Gastroesophageal sphincter (tissue), 4 donors: ENCODE measurements at regions not wholly inside any gene's neighbourhood (a gene's known extent, or its start where the extent isn't known, plus 50 kb on each side); places are given as distances from the start of the nearest gene placed in this dataset.

Experiments used
- ATAC-seq: fragments of 150-250 bp; one replicate; pipeline ENCODE4 v1.9.1; 2016; ENCODE audit warnings: mild to moderate bottlenecking, moderate library complexity
- H3K27ac ChIP-seq, 4 donors: fragments of 200-600 bp; sonication (generic) in 3 of 4; 1 replicate in 3 of 4; 2 replicates in 1 of 4; pipeline ENCODE4 v1.5.1; 2016 to 2019
- H3K27me3 ChIP-seq: fragments of 200-600 bp; sonication (generic); one replicate; pipeline ENCODE4 v1.5.1; 2019
- H3K36me3 ChIP-seq, 2 donors: fragments of 200-600 bp; sonication (generic); one replicate each; pipeline ENCODE4 v1.5.1; 2019; ENCODE audit warnings: control low read depth in 1 of 2
- H3K4me1 ChIP-seq, 3 donors: fragments of 200-600 bp; sonication (generic); 1 replicate in 2 of 3; 2 replicates in 1 of 3; pipeline ENCODE4 v1.5.1; 2016 to 2019; ENCODE audit warnings: control low read depth in 2 of 3
- H3K4me3 ChIP-seq, 2 donors: fragments of 200-600 bp; sonication (generic); one replicate each; pipeline ENCODE4 v1.5.1; 2019; ENCODE audit warnings: mild to moderate bottlenecking in 1 of 2, moderate library complexity in 1 of 2
- H3K9me3 ChIP-seq, 3 donors: fragments of 200-600 bp; sonication (generic); one replicate each; pipeline ENCODE4 v1.5.1; 2017 to 2019; ENCODE audit warnings: control low read depth in 2 of 3
- EP300 ChIP-seq: sonication (generic); formaldehyde crosslinking; IDR thresholded peaks from one replicate; pipeline ENCODE4 v1.6.1; 2017; ENCODE audit warnings: antibody characterized with exemption, mild to moderate bottlenecking
- POLR2A ChIP-seq, 2 donors: fragments of 450-650 bp; IDR thresholded peaks; one replicate each; pipeline ENCODE4 v1.6.1; 2017; ENCODE audit warnings: antibody characterized with exemption in 2 of 2, mild to moderate bottlenecking in 2 of 2, moderate library complexity in 1 of 2
- POLR2AphosphoS5 ChIP-seq: sonication (generic); formaldehyde crosslinking; IDR thresholded peaks from one replicate; pipeline ENCODE4 v1.6.1; 2017; ENCODE audit warnings: antibody characterized with exemption
- WGBS, 2 donors: methylation state at CpG; one replicate each; pipeline ENCODE4 v1.1.5; 2018; ENCODE audit warnings: low coverage in 1 of 2; 5-methylcytosine and 5-hydroxymethylcytosine counted together
- TF ChIP-seq, protein P1 (sequence below), 4 experiments: fragments of 200-600 bp in 2 of 4; fragments of 450-650 bp in 2 of 4; sonication (generic) in 1 of 4; IDR thresholded peaks; one replicate each; pipeline ENCODE4 v1.5.1; 2017 to 2019; ENCODE audit warnings: antibody characterized with exemption in 4 of 4, mild to moderate bottlenecking in 2 of 4, moderate library complexity in 2 of 4

- H3K4me1 ChIP-seq: peaks cover 0 to 16% (median 3%) of the 10 kb centered on the region in 3 donors
Measured at GRCh38 chr21:38954588-38955004, 148.9 kb downstream of the ETS2 start.

GRCh38 chr21:38953516-38953915 lies 147.8 kb downstream of the ETS2 start:
- Histone ChIP-seq H3K4me3 (no peak overlapping the region), H3K27ac (no peak overlapping the region), H3K4me1 (peaks cover 0 to 5% (median 0%) of the 10 kb centered on the region in 3 donors), H3K27me3 (no peaks in the 10 kb centered on the region), H3K9me3 (no peaks in the 10 kb centered on the region), H3K36me3 (no peaks in the 10 kb centered on the region)
- no peak for ATAC-seq
- WGBS, 2 donors: 90 to 92% methylated on average over 2 of the region's 5 CpGs
- no peak for TF ChIP-seq EP300
- TF ChIP-seq POLR2A (IDR thresholded peaks at IDR 0.05): no peak
- TF ChIP-seq, protein P1, sequence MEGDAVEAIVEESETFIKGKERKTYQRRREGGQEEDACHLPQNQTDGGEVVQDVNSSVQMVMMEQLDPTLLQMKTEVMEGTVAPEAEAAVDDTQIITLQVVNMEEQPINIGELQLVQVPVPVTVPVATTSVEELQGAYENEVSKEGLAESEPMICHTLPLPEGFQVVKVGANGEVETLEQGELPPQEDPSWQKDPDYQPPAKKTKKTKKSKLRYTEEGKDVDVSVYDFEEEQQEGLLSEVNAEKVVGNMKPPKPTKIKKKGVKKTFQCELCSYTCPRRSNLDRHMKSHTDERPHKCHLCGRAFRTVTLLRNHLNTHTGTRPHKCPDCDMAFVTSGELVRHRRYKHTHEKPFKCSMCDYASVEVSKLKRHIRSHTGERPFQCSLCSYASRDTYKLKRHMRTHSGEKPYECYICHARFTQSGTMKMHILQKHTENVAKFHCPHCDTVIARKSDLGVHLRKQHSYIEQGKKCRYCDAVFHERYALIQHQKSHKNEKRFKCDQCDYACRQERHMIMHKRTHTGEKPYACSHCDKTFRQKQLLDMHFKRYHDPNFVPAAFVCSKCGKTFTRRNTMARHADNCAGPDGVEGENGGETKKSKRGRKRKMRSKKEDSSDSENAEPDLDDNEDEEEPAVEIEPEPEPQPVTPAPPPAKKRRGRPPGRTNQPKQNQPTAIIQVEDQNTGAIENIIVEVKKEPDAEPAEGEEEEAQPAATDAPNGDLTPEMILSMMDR (IDR thresholded peaks at IDR 0.05): no peak
- no peak for TF ChIP-seq POLR2AphosphoS5

More at GRCh38 chr21:38954588-38955004, 148.9 kb downstream of the ETS2 start:
- Histone ChIP-seq H3K36me3 (no peaks in the 10 kb centered on the region), H3K27me3 (no peaks in the 10 kb centered on the region), H3K4me3 (no peak overlapping the region), H3K27ac (no peak overlapping the region), H3K9me3 (no peaks in the 10 kb centered on the region)
- TF ChIP-seq, protein P1 (IDR thresholded peaks at IDR 0.05): no peak
- no peak for TF ChIP-seq EP300
- TF ChIP-seq POLR2AphosphoS5: no peak
- no peak for TF ChIP-seq POLR2A (IDR thresholded peaks at IDR 0.05)
- no peak for ATAC-seq
- WGBS, 2 donors: 67 to 83% methylated on average over 1 of the region's 3 CpGs

DNA sequence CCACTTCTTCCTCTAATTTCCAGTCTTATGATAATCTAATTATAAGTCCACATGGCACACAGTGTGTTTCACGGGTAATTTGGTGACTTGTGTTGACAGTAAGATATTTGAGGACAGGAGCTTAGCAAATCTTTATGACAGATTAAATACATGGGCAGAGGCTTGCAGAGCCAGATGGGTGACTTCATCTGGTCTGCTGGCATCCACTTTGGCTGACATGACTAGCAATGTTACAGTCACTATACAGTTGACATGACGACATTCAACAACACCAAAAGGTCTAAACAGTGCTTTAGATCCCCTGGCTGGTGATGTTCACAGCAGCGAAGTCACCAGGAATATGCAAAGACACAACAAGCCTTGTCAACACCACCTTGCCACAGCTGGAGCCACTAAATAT lies 147.2 kb downstream of the ETS2 start:
- H3K36me3 ChIP-seq: no peaks in the 10 kb centered on the region
- TF ChIP-seq, protein P1 (IDR thresholded peaks at IDR 0.05): no peak
- no peak for TF ChIP-seq POLR2AphosphoS5
- TF ChIP-seq POLR2A (IDR thresholded peaks at IDR 0.05): no peak
- TF ChIP-seq EP300: no peak
- no peaks in the 10 kb centered on the region for H3K27me3 ChIP-seq
- H3K27ac ChIP-seq: no peak overlapping the region
- no peaks in the 10 kb centered on the region for H3K4me1 ChIP-seq
- ATAC-seq: no peak
- no peaks in the 10 kb centered on the region for H3K9me3 ChIP-seq
- H3K4me3 ChIP-seq: no peak overlapping the region
- 79 to 100% methylated on average over 2 of the region's 3 CpGs for WGBS, 2 donors

GRCh38 chr21:38951095-38951730 lies 145.5 kb downstream of the ETS2 start:
- 90 to 100% methylated on average over 1 of the region's 1 CpG for WGBS, 2 donors
- no peaks in the 10 kb centered on the region for H3K36me3 ChIP-seq
- TF ChIP-seq EP300 (no peak), POLR2AphosphoS5 (no peak), POLR2A (IDR thresholded peaks at IDR 0.05) (no peak)
- TF ChIP-seq, protein P1 (IDR thresholded peaks at IDR 0.05): no peak

GRCh38 chr21:38950435-38951094 lies 144.8 kb downstream of the ETS2 start:
- no peak for ATAC-seq
- no peaks in the 10 kb centered on the region for H3K27me3 ChIP-seq
- WGBS, 2 donors: 46 to 52% methylated on average over 2 to 4 of the region's 4 CpGs

More at GRCh38 chr21:38951095-38951730, 145.5 kb downstream of the ETS2 start:
- Histone ChIP-seq H3K27me3 (no peaks in the 10 kb centered on the region), H3K4me3 (no peak overlapping the region), H3K4me1 (no peaks in the 10 kb centered on the region), H3K9me3 (no peaks in the 10 kb centered on the region), H3K27ac (no peak overlapping the region)
- ATAC-seq: no peak

More at GRCh38 chr21:38950435-38951094, 144.8 kb downstream of the ETS2 start:
- Histone ChIP-seq H3K36me3 (no peaks in the 10 kb centered on the region), H3K27ac (no peak overlapping the region), H3K4me3 (no peak overlapping the region), H3K4me1 (no peaks in the 10 kb centered on the region), H3K9me3 (no peaks in the 10 kb centered on the region)
- no peak for TF ChIP-seq EP300
- TF ChIP-seq POLR2AphosphoS5: no peak
- TF ChIP-seq, protein P1 (IDR thresholded peaks at IDR 0.05): no peak
- TF ChIP-seq POLR2A (IDR thresholded peaks at IDR 0.05): no peak
